ENCODE measurements at regions not wholly inside any gene's neighbourhood (a gene's known extent, or its start where the extent isn't known, plus 50 kb on each side); places are given as distances from the start of the nearest gene placed in this dataset.

GRCh38 chr10:118181021-118181420 is 134.3 kb upstream of the RAB11FIP2 start:
- H3K4me3 ChIP-seq (ENCODE audit: low read depth, low read length) = no peak overlapping the region
- TF ChIP-seq, protein P1, sequence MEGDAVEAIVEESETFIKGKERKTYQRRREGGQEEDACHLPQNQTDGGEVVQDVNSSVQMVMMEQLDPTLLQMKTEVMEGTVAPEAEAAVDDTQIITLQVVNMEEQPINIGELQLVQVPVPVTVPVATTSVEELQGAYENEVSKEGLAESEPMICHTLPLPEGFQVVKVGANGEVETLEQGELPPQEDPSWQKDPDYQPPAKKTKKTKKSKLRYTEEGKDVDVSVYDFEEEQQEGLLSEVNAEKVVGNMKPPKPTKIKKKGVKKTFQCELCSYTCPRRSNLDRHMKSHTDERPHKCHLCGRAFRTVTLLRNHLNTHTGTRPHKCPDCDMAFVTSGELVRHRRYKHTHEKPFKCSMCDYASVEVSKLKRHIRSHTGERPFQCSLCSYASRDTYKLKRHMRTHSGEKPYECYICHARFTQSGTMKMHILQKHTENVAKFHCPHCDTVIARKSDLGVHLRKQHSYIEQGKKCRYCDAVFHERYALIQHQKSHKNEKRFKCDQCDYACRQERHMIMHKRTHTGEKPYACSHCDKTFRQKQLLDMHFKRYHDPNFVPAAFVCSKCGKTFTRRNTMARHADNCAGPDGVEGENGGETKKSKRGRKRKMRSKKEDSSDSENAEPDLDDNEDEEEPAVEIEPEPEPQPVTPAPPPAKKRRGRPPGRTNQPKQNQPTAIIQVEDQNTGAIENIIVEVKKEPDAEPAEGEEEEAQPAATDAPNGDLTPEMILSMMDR (IDR thresholded peaks at IDR 0.05; ENCODE audit: low read depth, low read length) = no peak

DNA sequence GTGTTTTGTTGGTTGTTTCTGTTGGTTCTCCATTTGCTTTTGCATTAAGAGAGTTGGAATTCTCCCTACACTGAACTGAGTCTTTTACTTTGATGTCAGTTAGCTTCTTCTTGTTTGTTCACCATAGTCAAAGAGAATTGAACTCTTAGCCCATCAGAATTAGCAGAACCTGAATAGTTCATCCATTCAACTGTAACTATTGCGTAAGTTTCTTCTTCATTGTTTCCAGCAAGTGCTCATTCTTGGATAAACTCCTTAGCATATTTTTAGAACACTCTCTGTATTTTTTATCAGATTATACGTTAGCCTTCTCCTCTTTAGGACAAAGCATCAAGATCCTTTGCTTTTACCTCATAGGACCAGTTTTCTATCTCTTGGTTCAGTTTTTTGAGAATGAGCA is 128.4 kb upstream of the RAB11FIP2 start:
- no peak overlapping the region for H3K4me3 ChIP-seq (ENCODE audit: low read depth, low read length)

GRCh38 chr10:118173296-118173695 is 126.6 kb upstream of the RAB11FIP2 start:
- H3K4me3 ChIP-seq (ENCODE audit: low read depth, low read length) = no peak overlapping the region

More for the DNA sequence above, 128.4 kb upstream of the RAB11FIP2 start:
- TF ChIP-seq, protein P1 (IDR thresholded peaks at IDR 0.05; ENCODE audit: low read depth, low read length) = no peak

GRCh38 chr10:118171861-118172260 is 125.1 kb upstream of the RAB11FIP2 start:
- H3K4me3 ChIP-seq (ENCODE audit: low read depth, low read length) = no peak overlapping the region
- TF ChIP-seq, protein P1 (IDR thresholded peaks at IDR 0.05; ENCODE audit: low read depth, low read length) = no peak

More at GRCh38 chr10:118173296-118173695, 126.6 kb upstream of the RAB11FIP2 start:
- TF ChIP-seq, protein P1 (IDR thresholded peaks at IDR 0.05; ENCODE audit: low read depth, low read length) = no peak

- TF ChIP-seq, protein P1 (IDR thresholded peaks at IDR 0.05; ENCODE audit: low read depth, low read length) = no peak
- H3K4me3 ChIP-seq (ENCODE audit: low read depth, low read length) = no peak overlapping the region
These were observed 120.4 kb upstream of the RAB11FIP2 start for GRCh38 chr10:118167056-118167700.

DNA sequence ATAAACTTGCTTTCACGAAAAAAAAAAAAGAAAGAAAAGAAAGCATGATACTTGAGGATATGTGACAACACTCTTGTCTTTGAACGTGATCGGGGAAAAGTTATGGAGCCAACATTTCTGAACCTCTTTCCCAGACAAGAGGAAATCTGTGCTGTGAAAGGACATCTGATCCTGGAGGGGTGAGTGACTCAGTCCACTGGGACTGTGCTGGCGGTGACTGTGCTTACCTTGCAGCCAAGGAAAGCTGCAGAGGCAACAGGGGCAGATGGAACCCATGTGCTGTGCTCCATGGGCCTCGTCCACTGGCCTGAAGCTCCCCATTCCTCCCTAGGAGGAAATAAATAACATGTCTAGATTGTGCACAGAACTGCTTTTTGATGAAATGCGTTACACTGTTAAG is 116.5 kb upstream of the RAB11FIP2 start:
- no peak overlapping the region for H3K4me3 ChIP-seq (ENCODE audit: low read depth, low read length)
- TF ChIP-seq, protein P1 (IDR thresholded peaks at IDR 0.05; ENCODE audit: low read depth, low read length) = no peak

DNA sequence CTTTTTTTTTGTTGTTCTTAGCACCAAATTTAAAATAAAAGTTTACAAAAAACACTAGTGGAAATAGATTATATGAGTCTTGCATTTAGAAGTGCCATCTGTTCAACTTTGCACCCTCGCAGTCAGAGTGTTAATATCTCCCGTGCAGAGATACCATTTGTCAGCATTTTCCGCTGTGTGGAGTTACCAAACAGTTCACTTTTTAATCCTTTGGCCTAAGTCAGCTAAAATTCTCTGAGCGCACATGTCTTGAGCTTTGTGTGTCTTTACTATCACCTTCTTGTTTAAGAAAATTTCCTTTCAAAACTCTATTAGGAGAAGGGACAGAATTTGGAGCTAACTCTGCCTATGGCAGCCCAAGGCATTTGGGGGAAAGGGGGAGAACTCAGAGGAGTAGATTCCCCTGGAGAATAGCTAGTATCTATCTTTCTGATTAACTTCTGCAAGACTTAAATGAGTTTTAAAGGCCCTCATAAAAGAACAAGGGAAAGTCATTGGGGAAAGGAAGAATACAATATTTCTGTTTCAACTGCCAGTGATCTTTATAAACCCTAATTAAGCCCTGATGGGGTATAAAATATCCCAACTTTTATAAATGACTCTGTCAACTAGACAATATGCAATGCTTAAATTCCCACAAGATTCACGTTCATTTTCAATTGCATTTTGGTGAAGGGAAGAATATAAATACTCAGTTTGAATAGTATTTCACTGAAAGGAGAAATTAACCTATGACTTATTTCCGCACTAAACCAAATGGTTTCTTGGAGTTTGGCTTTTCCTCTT is 114.9 kb upstream of the RAB11FIP2 start:
- TF ChIP-seq, protein P1 (IDR thresholded peaks at IDR 0.05; ENCODE audit: low read depth, low read length) = no peak
- no peak overlapping the region for H3K4me3 ChIP-seq (ENCODE audit: low read depth, low read length)

All from WI38 (cell line).